ENCODE measurements at regions not wholly inside any gene's neighbourhood (a gene's known extent, or its start where the extent isn't known, plus 50 kb on each side); places are given as distances from the start of the nearest gene placed in this dataset.

GRCh38 chr15:47203993-47204392, 513.3 kb upstream of the SEMA6D start (continued):
- TF ChIP-seq MEF2A (IDR thresholded peaks at IDR 0.05; ENCODE audit: insufficient read depth, low read depth, low read length), result no peak
- TF ChIP-seq SUPT20H (IDR thresholded peaks at IDR 0.05; ENCODE audit: borderline replicate concordance, control insufficient read depth, low read depth, low read length), result no peak

GRCh38 chr15:47206358-47206978, 510.8 kb upstream of the SEMA6D start:
- Histone ChIP-seq H3K79me2 (ENCODE audit: control insufficient read depth, insufficient read depth, low read length) (no peaks in the 10 kb centered on the region), H3K27ac (ENCODE audit: control insufficient read depth, insufficient read depth) (no peak overlapping the region), H2AFZ (ENCODE audit: control insufficient read depth, low read depth, low read length) (no peak overlapping the region), H3K36me3 (ENCODE audit: control insufficient read depth in 2 of 2, insufficient read depth in 2 of 2, low read length in 1 of 2) (no peaks in the 10 kb centered on the region), H3K4me3 (no peak overlapping the region), H3K4me2 (ENCODE audit: control insufficient read depth, insufficient read depth) (no peak overlapping the region), H3K9me3 (replicated peaks; ENCODE audit: control insufficient read depth, insufficient read depth, low read length) (no peaks in the 10 kb centered on the region), H4K20me1 (ENCODE audit: control insufficient read depth, insufficient read depth) (no peaks in the 10 kb centered on the region), H3K4me1 (ENCODE audit: control insufficient read depth, insufficient read depth, low read length) (no peaks in the 10 kb centered on the region), H3K9ac (ENCODE audit: control insufficient read depth, insufficient read depth, low read length) (no peak overlapping the region), H3K27me3 (replicated peaks in 1 of 2; ENCODE audit: control insufficient read depth in 2 of 2, insufficient read depth in 2 of 2, low read length in 1 of 2) (no peaks in the 10 kb centered on the region)
- DNase-seq (ENCODE audit: low read depth, low spot score) (no peak), ATAC-seq (no peak), FAIRE-seq (no peak)
- ChIA-PET RAD21 (ENCODE audit: unreplicated experiment) (no interaction called here), POLR2A (no interaction called here), SMC1A (ENCODE audit: uncharacterized antibody, unreplicated experiment) (no interaction called here), CTCF (no interaction called here)
- in situ Hi-C loops (cut with MboI), result no loop called here
- WGBS (ENCODE audit: insufficient coverage, insufficient replicate concordance, low lambda C conversion rate, missing lambda C conversion rate), result 43% methylated on average over 7 of the region's 7 CpGs
- TF ChIP-seq RELB (IDR thresholded peaks at IDR 0.05; ENCODE audit: low read depth) (no peak), POLR2AphosphoS2 (IDR thresholded peaks at IDR 0.05; ENCODE audit: low read depth, low read length) (no peak), CREB1 (IDR thresholded peaks at IDR 0.05; ENCODE audit: low read depth) (no peak), POLR2AphosphoS5 (IDR thresholded peaks at IDR 0.05; ENCODE audit: low read length) (no peak), CBX5 (IDR thresholded peaks at IDR 0.05; ENCODE audit: low read depth) (no peak), EGR1 (IDR thresholded peaks at IDR 0.05; ENCODE audit: borderline replicate concordance in 1 of 2, low read depth in 2 of 2, low read length in 2 of 2) (no peak)
- intact Hi-C loops (cut with micrococcal nuclease; ENCODE audit: unreplicated experiment), result no loop called here
- no TSS peak for BruUV-seq (replicated peaks)

Data from GM12878 (cell line).